ENCODE measurements at regions not wholly inside any gene's neighbourhood (a gene's known extent, or its start where the extent isn't known, plus 50 kb on each side); places are given as distances from the start of the nearest gene placed in this dataset.

DNA sequence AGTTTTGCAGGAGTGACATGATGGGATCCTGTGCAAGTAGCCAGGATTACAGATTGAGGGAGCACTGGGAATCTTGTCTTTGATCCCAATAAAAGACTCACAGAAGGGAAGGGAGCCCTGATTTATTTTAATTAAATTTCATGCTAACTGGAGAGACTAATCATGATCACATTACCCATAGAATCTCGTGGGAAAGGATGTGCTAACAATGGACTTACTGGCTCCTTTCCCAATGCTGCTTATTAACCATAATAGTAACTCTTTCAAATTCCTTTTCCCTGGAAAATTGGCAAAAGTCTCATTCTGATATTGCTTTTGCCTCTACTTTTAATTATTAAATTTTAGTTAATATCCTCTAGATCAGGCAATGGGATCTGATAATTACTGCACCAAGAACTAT, 174.8 kb upstream of the AVPR1A start:
- no peak for DNase-seq
- H3K36me3 Mint-ChIP-seq (ENCODE audit: low read depth) = no peaks in the 10 kb centered on the region
- no peaks in the 10 kb centered on the region for H3K9me3 Mint-ChIP-seq
- H3K4me3 Mint-ChIP-seq = no peak overlapping the region
- no peaks in the 10 kb centered on the region for H3K4me1 Mint-ChIP-seq
- H3K27ac Mint-ChIP-seq = no peak overlapping the region
- H3K27me3 Mint-ChIP-seq = no peaks in the 10 kb centered on the region
- POLR2A ChIA-PET = no interaction called here
- CTCF ChIA-PET = no interaction called here

DNA sequence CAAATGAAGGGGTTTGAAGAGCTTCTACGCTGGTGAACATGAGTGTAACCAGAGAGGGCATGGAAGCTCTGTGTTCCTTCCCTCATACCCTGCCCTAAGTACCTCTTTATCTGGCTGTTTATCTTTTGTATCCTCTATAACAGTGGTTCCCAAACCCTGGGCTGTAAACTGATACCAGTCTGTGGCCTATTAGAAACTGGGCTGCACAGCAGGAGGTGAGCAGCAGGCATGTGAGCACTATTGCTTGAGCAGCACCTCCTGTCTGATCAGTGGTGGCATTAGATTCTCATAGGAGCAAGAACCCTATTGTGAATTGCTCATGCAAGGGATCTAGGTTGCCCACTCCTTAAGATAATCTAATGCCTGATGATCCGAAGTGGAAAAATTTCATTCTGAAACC, 172.9 kb upstream of the AVPR1A start:
- no peaks in the 10 kb centered on the region for H3K27me3 Mint-ChIP-seq
- H3K9me3 Mint-ChIP-seq = no peaks in the 10 kb centered on the region
- ChIA-PET CTCF (no interaction called here), POLR2A (no interaction called here)
- no peak overlapping the region for H3K4me3 Mint-ChIP-seq
- no peaks in the 10 kb centered on the region for H3K4me1 Mint-ChIP-seq
- no peaks in the 10 kb centered on the region for H3K36me3 Mint-ChIP-seq (ENCODE audit: low read depth)
- no peak overlapping the region for H3K27ac Mint-ChIP-seq
- no peak for DNase-seq

DNA sequence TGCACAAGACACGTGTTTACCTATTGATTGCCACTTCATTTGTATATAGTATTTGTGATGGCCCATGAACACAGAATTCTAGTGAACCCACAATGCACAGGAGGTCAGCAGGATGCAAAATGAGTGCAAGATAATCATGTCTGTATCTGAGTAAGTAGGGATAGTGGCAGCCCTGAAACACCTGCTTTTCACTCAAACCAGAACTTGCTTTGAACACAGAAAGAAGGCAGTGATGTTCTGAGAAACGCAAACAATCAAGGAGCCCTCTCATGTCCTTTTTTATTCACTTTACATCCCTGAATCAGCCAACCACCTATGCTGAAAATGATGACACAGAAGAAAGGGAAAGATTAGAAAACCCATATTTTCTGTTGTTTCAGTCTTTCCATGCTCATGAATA, 170.4 kb upstream of the AVPR1A start:
- ChIA-PET POLR2A (no interaction called here), CTCF (no interaction called here)
- H3K27me3 Mint-ChIP-seq = no peaks in the 10 kb centered on the region
- H3K4me3 Mint-ChIP-seq = no peak overlapping the region
- no peak for DNase-seq
- H3K27ac Mint-ChIP-seq = no peak overlapping the region
- no peaks in the 10 kb centered on the region for H3K4me1 Mint-ChIP-seq
- H3K36me3 Mint-ChIP-seq (ENCODE audit: low read depth) = no peaks in the 10 kb centered on the region
- no peaks in the 10 kb centered on the region for H3K9me3 Mint-ChIP-seq

DNA sequence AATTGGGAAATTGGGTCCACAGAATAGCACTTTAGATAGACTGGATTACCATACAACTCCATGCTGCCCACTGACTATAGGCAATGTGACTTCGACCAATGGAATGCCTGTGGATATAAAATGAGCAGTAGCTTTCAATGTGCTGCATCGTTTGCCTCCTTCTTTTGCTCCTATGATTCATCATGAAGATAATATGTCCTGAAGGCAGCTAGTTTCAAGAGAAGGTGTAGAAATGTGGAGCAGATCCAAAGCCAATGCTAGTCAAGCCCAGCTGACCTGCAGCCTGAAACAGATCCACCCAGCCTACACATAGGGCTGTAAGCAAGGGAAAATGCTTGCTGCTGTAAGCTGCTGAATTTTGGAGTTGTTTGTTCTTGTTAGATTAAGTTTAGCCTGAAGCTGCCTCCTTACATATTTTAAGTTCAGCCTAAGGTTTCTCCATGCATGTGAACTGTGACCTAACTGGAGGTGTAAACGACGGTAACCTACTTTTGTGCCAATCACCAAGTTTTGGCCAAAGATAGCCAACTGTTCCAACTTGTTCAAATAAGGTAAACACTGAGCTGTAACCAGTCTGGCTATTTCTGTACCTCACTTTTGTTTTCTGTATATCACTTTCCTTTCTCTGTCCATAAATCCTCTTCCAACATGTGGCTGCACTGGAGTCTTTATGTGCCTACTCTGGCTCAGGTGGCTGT, 169.1 kb upstream of the AVPR1A start:
- POLR2A ChIA-PET = no interaction called here
- Mint-ChIP-seq H3K27me3 (no peaks in the 10 kb centered on the region), H3K4me1 (no peaks in the 10 kb centered on the region)

DNA sequence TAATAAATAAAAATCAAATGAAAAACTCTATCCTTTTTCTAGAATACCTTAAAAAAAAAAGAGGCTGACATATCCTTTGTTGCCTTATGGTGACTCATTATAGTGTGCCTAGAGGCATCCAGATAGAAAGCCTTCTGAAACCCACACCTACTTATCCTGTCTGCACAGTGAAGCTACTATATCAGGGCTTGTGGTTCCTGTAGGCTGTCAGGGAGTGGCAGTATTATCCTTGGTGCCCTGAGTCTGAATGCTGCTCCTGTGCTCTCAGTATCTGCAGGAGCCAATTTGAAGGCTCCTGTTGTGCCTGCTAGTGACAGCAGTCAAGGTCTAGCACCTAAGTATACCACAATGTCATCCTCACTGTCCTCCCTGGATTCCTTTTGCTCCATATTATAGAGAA, 168.4 kb upstream of the AVPR1A start:
- ChIA-PET POLR2A (no interaction called here), CTCF (no interaction called here)
- H3K27me3 Mint-ChIP-seq = no peaks in the 10 kb centered on the region
- no peaks in the 10 kb centered on the region for H3K36me3 Mint-ChIP-seq (ENCODE audit: low read depth)
- H3K4me1 Mint-ChIP-seq = no peaks in the 10 kb centered on the region
- no peak overlapping the region for H3K27ac Mint-ChIP-seq
- H3K9me3 Mint-ChIP-seq = no peaks in the 10 kb centered on the region
- no peak overlapping the region for H3K4me3 Mint-ChIP-seq
- no peak for DNase-seq

More for the DNA sequence above, 169.1 kb upstream of the AVPR1A start:
- Mint-ChIP-seq H3K27ac (no peak overlapping the region), H3K9me3 (no peaks in the 10 kb centered on the region), H3K36me3 (ENCODE audit: low read depth) (no peaks in the 10 kb centered on the region), H3K4me3 (no peak overlapping the region)
- CTCF ChIA-PET = no interaction called here
- DNase-seq = no peak

DNA sequence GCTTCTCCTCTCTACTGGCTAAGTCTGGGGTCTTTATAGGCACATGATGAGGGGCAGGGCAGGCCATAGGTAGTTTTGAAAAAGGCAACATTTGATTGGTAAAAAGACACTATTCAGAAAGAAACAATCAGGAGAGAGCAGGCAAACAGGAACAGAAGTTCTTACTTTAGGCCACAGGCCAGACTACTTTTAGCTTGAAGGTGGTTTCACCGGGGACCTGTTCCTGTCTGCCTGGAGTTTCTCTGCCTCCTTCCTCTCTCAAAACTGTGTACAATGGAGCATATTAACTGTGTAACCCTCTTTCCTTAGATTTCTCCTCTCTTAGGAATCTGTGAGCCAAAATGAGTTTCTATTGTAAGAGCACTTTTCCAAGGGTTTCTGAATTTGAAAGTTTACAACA, 167.9 kb upstream of the AVPR1A start:
- no peak for DNase-seq
- H3K27me3 Mint-ChIP-seq = no peaks in the 10 kb centered on the region
- H3K27ac Mint-ChIP-seq = no peak overlapping the region
- no peak overlapping the region for H3K4me3 Mint-ChIP-seq
- ChIA-PET CTCF (no interaction called here), POLR2A (no interaction called here)
- H3K36me3 Mint-ChIP-seq (ENCODE audit: low read depth) = no peaks in the 10 kb centered on the region
- no peaks in the 10 kb centered on the region for H3K4me1 Mint-ChIP-seq
- no peaks in the 10 kb centered on the region for H3K9me3 Mint-ChIP-seq

DNA sequence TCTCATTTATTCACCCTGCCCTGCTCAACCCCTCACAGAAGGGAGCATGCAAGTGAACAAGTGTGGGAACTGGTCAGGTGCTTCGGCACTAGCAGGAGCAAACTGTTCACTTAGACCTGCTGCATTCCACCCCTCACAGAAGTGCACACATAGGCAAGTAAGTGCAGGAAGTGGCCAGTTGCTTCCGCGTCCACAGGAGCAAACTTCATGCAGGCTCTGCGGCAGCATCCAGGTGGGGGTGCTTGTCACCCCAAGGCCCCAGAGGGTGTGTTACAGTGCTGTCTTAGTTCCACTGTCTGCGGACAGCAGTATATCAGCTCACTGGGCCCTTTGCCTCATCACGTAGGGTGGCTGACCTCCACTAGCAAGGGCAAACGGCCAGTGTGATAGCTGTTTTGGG, 167.3 kb upstream of the AVPR1A start:
- H3K27ac Mint-ChIP-seq = no peak overlapping the region
- no peaks in the 10 kb centered on the region for H3K9me3 Mint-ChIP-seq
- ChIA-PET CTCF (no interaction called here), POLR2A (no interaction called here)
- no peak overlapping the region for H3K4me3 Mint-ChIP-seq
- no peaks in the 10 kb centered on the region for H3K36me3 Mint-ChIP-seq (ENCODE audit: low read depth)
- H3K4me1 Mint-ChIP-seq = no peaks in the 10 kb centered on the region
- DNase-seq = no peak
- H3K27me3 Mint-ChIP-seq = no peaks in the 10 kb centered on the region

DNA sequence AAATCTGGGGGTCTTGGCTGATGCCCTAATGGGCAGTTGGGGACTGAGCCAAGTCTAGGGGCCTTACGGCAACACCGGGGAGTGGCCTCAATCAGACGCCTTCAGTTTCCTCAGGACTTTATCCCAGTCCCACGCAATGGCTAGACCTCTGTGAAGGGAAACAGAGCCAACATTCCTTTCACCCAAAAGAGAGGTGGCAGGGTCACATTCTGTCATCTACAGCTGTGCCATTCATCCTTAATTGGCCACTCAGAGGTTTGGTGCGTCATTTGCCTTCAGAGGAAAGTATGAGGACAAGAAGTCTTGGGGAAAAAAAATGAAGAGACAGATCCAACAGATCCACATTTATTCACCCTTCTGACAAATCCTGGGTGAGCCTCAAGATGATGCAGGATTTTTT, 166.9 kb upstream of the AVPR1A start:
- H3K9me3 Mint-ChIP-seq = no peaks in the 10 kb centered on the region
- H3K27ac Mint-ChIP-seq = no peak overlapping the region
- no peaks in the 10 kb centered on the region for H3K36me3 Mint-ChIP-seq (ENCODE audit: low read depth)
- H3K4me1 Mint-ChIP-seq = no peaks in the 10 kb centered on the region
- ChIA-PET CTCF (no interaction called here), POLR2A (no interaction called here)
- no peak overlapping the region for H3K4me3 Mint-ChIP-seq
- H3K27me3 Mint-ChIP-seq = no peaks in the 10 kb centered on the region
- DNase-seq = no peak

DNA sequence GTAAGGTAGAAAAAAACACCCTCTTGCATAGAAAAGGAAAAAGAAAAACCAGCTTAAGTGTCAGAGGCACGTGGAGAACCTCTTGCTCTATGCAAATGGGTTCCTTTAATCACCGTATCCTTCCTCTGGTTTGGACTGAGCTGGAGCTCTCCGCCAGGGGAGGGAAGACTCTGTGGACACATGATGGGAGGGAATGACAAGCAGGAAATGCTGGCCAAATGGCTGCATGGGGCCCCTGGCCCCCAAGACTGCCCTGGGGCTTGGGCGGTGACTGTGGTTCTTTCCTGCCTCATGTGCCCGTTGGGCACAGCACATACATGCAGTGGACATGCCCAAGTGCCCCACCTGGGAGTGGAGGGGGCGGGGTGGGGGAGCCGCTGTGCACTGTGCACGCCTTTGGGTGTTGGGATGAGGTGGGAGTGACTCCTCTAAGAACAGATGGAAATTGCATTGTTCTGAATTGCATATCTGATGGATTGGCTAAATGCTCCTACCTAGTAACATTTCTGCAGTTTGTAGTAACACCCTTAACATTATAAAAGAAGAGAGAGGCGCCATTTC, 166.4 kb upstream of the AVPR1A start:
- POLR2A ChIA-PET = no interaction called here
- Mint-ChIP-seq H3K4me1 (no peaks in the 10 kb centered on the region), H3K27ac (no peak overlapping the region), H3K9me3 (no peaks in the 10 kb centered on the region), H3K27me3 (no peaks in the 10 kb centered on the region), H3K4me3 (no peak overlapping the region), H3K36me3 (ENCODE audit: low read depth) (no peaks in the 10 kb centered on the region)
- no peak for DNase-seq
- CTCF ChIA-PET = no interaction called here

DNA sequence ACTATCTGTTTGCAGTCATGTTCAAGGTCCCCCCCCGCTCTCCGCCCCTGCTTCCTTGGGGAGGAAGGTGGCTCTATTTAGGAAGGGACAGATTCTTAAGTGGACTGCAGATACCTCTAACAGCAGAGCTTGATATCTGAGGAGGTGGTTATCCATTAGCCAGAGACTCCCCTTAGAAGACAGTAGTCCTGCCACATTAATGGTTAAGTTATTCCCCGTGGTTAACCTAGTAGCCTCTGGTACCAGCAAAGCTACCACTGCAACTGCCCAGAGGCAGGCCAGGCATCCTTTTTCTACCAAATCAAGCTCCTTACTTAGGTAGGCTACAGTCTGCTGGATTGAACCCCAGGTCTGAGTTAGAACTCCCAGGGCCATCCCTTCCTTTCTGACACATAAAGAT, 162.1 kb upstream of the AVPR1A start:
- H3K27me3 Mint-ChIP-seq = no peaks in the 10 kb centered on the region
- ChIA-PET POLR2A (no interaction called here), CTCF (no interaction called here)
- H3K4me3 Mint-ChIP-seq = no peak overlapping the region
- no peak overlapping the region for H3K27ac Mint-ChIP-seq
- H3K36me3 Mint-ChIP-seq (ENCODE audit: low read depth) = no peaks in the 10 kb centered on the region
- no peaks in the 10 kb centered on the region for H3K9me3 Mint-ChIP-seq
- H3K4me1 Mint-ChIP-seq = no peaks in the 10 kb centered on the region
- no peak for DNase-seq

DNA sequence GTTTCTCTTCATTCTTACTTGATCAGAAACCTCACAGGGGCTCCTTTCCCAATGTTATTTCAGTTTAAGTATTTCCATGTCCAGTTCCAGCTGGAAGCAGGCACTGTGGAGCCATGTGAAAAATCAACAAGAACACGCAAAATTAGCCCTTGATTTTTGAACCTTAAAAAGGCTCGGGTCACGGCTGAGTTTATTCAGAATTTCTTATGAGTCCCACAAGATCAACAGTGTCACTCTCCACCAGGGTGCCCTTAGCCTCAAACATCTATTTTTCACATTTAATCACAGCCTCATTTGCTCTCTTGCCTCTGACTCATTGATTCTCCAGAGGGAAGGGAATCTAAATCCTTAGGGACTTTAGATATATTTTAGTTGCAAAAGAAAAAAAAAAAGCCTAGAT, 157.7 kb upstream of the AVPR1A start:
- Mint-ChIP-seq H3K9me3 (no peaks in the 10 kb centered on the region), H3K27ac (no peak overlapping the region), H3K27me3 (no peaks in the 10 kb centered on the region), H3K4me3 (no peak overlapping the region), H3K4me1 (no peaks in the 10 kb centered on the region), H3K36me3 (ENCODE audit: low read depth) (no peaks in the 10 kb centered on the region)
- DNase-seq = no peak
- CTCF ChIA-PET = no interaction called here
- POLR2A ChIA-PET = no interaction called here

DNA sequence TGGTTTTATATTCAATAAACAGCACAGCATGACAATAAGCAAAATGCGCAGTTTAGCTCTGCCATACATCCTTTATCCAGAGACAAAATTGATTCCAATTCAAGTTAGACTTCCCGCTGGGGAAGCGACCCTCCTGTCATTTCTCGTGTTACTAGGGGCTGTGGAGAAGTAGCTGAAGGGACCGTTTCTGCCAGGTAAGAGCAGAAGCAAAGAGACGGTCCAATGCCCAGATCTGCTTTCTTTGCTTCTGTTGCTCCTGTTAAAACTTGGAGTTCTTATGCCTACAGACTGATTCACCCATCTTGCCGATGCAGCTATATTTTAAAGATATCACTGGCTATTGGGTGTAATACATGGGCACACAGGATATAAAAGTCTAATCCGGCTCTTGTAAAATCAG, 156.8 kb upstream of the AVPR1A start:
- Mint-ChIP-seq H3K4me3 (no peak overlapping the region), H3K27ac (no peak overlapping the region), H3K36me3 (ENCODE audit: low read depth) (no peaks in the 10 kb centered on the region), H3K4me1 (no peaks in the 10 kb centered on the region), H3K9me3 (no peaks in the 10 kb centered on the region), H3K27me3 (no peaks in the 10 kb centered on the region)
- DNase-seq = no peak
- ChIA-PET POLR2A (no interaction called here), CTCF (no interaction called here)

DNA sequence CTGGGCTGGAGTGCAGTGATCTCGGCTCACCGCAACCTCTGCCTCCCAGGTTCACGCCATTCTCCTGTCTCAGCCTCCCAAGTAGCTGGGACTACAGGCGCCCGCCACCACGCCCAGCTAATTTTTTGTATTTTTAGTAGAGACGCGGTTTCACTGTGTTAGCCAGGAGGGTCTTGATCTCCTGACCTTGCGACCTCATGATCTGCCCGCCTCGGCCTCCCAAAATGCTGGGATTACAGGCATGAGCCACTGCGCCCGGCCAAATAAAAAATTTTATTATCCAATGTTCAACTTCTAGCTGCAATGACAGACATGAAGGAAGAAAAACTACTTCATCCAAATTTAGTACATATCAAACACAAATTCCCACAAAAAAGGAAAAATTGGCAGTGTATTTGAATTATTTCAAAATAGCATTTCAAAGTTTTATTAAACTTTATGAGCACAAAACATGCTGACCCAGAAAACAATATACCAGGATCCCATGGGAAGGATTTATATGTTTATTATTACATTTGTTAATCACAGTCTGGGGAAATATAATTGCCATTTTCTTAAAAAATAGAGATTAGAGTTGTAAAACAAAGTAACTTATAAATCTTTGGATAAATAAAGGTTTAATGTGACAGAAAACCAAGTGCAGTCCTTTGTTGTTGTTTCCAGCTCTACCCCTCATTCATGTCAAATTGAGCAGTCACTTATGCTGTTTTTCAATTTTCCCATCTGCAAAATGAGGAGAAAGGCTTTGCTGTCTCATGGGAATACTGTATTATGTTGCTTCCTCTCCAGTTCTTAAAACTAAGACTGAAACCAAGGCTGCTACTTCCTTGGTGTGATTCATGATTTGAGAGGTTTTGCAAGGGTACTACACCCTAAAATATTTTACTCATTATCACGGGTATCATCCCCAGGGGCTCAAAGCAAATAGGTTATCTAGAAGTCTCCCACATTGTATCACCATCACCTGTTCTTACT, 155.2 kb upstream of the AVPR1A start:
- H3K4me3 Mint-ChIP-seq = no peak overlapping the region
- ChIA-PET CTCF (no interaction called here), POLR2A (no interaction called here)
- H3K27me3 Mint-ChIP-seq = no peaks in the 10 kb centered on the region
- H3K27ac Mint-ChIP-seq = no peak overlapping the region
- no peaks in the 10 kb centered on the region for H3K9me3 Mint-ChIP-seq
- H3K36me3 Mint-ChIP-seq (ENCODE audit: low read depth) = no peaks in the 10 kb centered on the region
- H3K4me1 Mint-ChIP-seq = no peaks in the 10 kb centered on the region
- DNase-seq = no peak

DNA sequence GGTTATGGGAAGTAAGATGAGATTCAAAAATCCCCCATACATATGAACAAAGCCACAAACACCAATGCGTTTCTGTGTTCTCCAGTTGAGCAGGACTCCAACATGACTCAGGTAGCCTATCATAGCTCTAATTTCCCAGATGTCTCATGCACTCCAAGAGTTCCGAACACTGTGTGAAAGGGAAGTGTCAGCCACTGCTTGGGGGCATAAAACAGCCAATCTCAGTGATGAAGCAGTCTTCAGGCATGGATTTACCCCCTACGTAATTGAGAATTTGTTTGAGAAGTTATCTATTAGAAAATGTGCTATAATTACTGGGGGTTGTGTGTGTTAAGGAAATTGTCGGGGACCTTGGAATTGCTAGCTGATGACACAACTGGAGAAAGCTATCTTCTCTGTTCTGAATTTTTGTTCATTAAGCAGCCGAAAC, 153.9 kb upstream of the AVPR1A start:
- Mint-ChIP-seq H3K27ac (no peak overlapping the region), H3K4me1 (no peaks in the 10 kb centered on the region), H3K9me3 (no peaks in the 10 kb centered on the region), H3K27me3 (no peaks in the 10 kb centered on the region), H3K4me3 (no peak overlapping the region), H3K36me3 (ENCODE audit: low read depth) (no peaks in the 10 kb centered on the region)
- POLR2A ChIA-PET = no interaction called here
- CTCF ChIA-PET = no interaction called here
- no peak for DNase-seq

Data from activated CD4-positive, alpha-beta memory T cell treated with anti-CD3 and anti-CD28 coated beads, Interleukin-2, amount 10 ng/mL, durations not matched to agents 7 days and 5 days (primary cell).